CD4-positive, CD25-positive, alpha-beta regulatory T cell (primary cell): ENCODE measurements at regions not wholly inside any gene's neighbourhood (a gene's known extent, or its start where the extent isn't known, plus 50 kb on each side); places are given as distances from the start of the nearest gene placed in this dataset.

Experiments
- ATAC-seq, 2 donors: fragments of 150-1000 bp; cut with Tn5 transposase; one replicate each; pipeline ENCODE4 v1.10.0; 2021; ENCODE audit warnings: low read depth in 2 of 2, moderate number of reproducible peaks in 2 of 2, moderate library complexity in 1 of 2
- DNase-seq, 3 donors: peaks; one replicate each; pipeline versions ENCODE4 v3.0.0 to v3.0.0-alpha.2; 2012 to 2022; ENCODE audit warnings: mixed read lengths in 1 of 3
- H3K27ac ChIP-seq: one replicate; pipeline ENCODE4 v1.7.0; 2013; ENCODE audit warnings: mild to moderate bottlenecking, low read length; ENCODE audit not compliant: insufficient read depth, poor library complexity, severe bottlenecking
- H3K27me3 ChIP-seq: one replicate; pipeline ENCODE4 v1.7.0; 2013; ENCODE audit warnings: low read length; ENCODE audit not compliant: control insufficient read depth, insufficient read depth
- H3K36me3 ChIP-seq: one replicate; pipeline ENCODE4 v1.7.0; 2013; ENCODE audit warnings: mild to moderate bottlenecking, low read length, moderate library complexity; ENCODE audit not compliant: control insufficient read depth, insufficient read depth
- H3K4me1 ChIP-seq: 2 replicates; pipeline ENCODE4 v1.7.0; 2013; ENCODE audit warnings: mild to moderate bottlenecking, low read length; ENCODE audit not compliant: insufficient read depth, control insufficient read depth, poor library complexity, severe bottlenecking
- H3K4me3 ChIP-seq: one replicate; pipeline ENCODE4 v1.7.0; 2013; ENCODE audit warnings: low read depth, mild to moderate bottlenecking, low read length, moderate library complexity
- H3K9me3 ChIP-seq, 2 experiments: 1 replicate in 1 of 2; 2 replicates in 1 of 2; pipeline ENCODE4 v1.7.0; 2013; ENCODE audit warnings: low read length in 2 of 2, mild to moderate bottlenecking in 1 of 2, moderate library complexity in 1 of 2; ENCODE audit not compliant: control insufficient read depth in 2 of 2
- H3K27ac Mint-ChIP-seq, 3 donors: one replicate each; pipeline ENCODE4 v1.8.0; 2020 to 2022; ENCODE audit warnings: mild to moderate bottlenecking in 3 of 3, mixed read lengths in 3 of 3, moderate library complexity in 2 of 3
- H3K27me3 Mint-ChIP-seq: one replicate; pipeline ENCODE4 v1.8.0; 2022; ENCODE audit warnings: mild to moderate bottlenecking, mixed read lengths
- H3K36me3 Mint-ChIP-seq: one replicate; pipeline ENCODE4 v1.8.0; 2020; ENCODE audit warnings: mixed read lengths
- H3K4me1 Mint-ChIP-seq, 4 donors: one replicate each; pipeline ENCODE4 v1.8.0; 2020 to 2022; ENCODE audit warnings: mixed read lengths in 4 of 4, mild to moderate bottlenecking in 1 of 4
- H3K4me3 Mint-ChIP-seq, 4 donors: one replicate each; pipeline ENCODE4 v1.8.0; 2020 to 2022; ENCODE audit warnings: mild to moderate bottlenecking in 4 of 4, mixed read lengths in 4 of 4, moderate library complexity in 3 of 4
- H3K9me3 Mint-ChIP-seq, 7 donors: one replicate each; pipeline ENCODE4 v1.8.0; 2020 to 2022; ENCODE audit warnings: mixed read lengths in 7 of 7, mild to moderate bottlenecking in 3 of 7, moderate library complexity in 2 of 7

GRCh38 chr2:102085238-102085637 is 57.3 kb upstream of the IL1R1 start:
- Mint-ChIP-seq H3K27me3 (no peaks in the 10 kb centered on the region), H3K4me1 (peaks cover 16 to 39% (median 26%) of the 10 kb centered on the region in 4 donors), H3K36me3 (no peaks in the 10 kb centered on the region), H3K9me3 (peaks cover 0 to 8% (median 3%) of the 10 kb centered on the region in 7 donors), H3K4me3 (no peak overlapping the region), H3K27ac (no peak overlapping the region)
- Histone ChIP-seq H3K27ac (no peak overlapping the region), H3K4me3 (no peak overlapping the region), H3K9me3 (no peaks in the 10 kb centered on the region), H3K36me3 (no peaks in the 10 kb centered on the region), H3K27me3 (no peaks in the 10 kb centered on the region), H3K4me1 (peaks cover 17% of the 10 kb centered on the region)
- DNase-seq, result no peak
- no peak for ATAC-seq

- Mint-ChIP-seq H3K36me3 (no peaks in the 10 kb centered on the region), H3K4me3 (peak overlapping the region in 1 of 4 donors; percentile 13), H3K9me3 (peaks cover 0 to 13% (median 6%) of the 10 kb centered on the region in 7 donors), H3K4me1 (peaks cover 9 to 30% (median 21%) of the 10 kb centered on the region in 4 donors), H3K27ac (no peak overlapping the region), H3K27me3 (no peaks in the 10 kb centered on the region)
- no peaks in the 10 kb centered on the region for H3K36me3 ChIP-seq
- H3K4me1 ChIP-seq, result peaks cover 15% of the 10 kb centered on the region
- no peaks in the 10 kb centered on the region for H3K9me3 ChIP-seq
- DNase-seq (no peak), ATAC-seq (no peak)
- no peak overlapping the region for H3K4me3 ChIP-seq
- H3K27ac ChIP-seq, result no peak overlapping the region
- H3K27me3 ChIP-seq, result no peaks in the 10 kb centered on the region
Measured at GRCh38 chr2:102086150-102086872, 56.2 kb upstream of the IL1R1 start.

GRCh38 chr2:102091121-102091520 is 51.4 kb upstream of the IL1R1 start:
- no peak for ATAC-seq
- Mint-ChIP-seq H3K36me3 (no peaks in the 10 kb centered on the region), H3K27me3 (no peaks in the 10 kb centered on the region), H3K27ac (no peak overlapping the region), H3K4me3 (no peak overlapping the region), H3K4me1 (peaks cover 0 to 6% (median 0%) of the 10 kb centered on the region in 4 donors), H3K9me3 (peaks cover 0 to 18% (median 9%) of the 10 kb centered on the region in 7 donors)
- no peak overlapping the region for H3K4me3 ChIP-seq
- no peaks in the 10 kb centered on the region for H3K4me1 ChIP-seq
- H3K27me3 ChIP-seq, result no peaks in the 10 kb centered on the region
- no peaks in the 10 kb centered on the region for H3K36me3 ChIP-seq
- no peak overlapping the region for H3K27ac ChIP-seq
- H3K9me3 ChIP-seq, result no peaks in the 10 kb centered on the region
- no peak for DNase-seq

- H3K9me3 Mint-ChIP-seq, result peaks cover 0 to 18% (median 9%) of the 10 kb centered on the region in 7 donors
- H3K27me3 Mint-ChIP-seq, result no peaks in the 10 kb centered on the region
- H3K4me1 ChIP-seq, result no peaks in the 10 kb centered on the region
- ATAC-seq, result no peak
- no peak for DNase-seq
- no peak overlapping the region for H3K4me3 ChIP-seq
- no peaks in the 10 kb centered on the region for H3K36me3 ChIP-seq
- H3K4me1 Mint-ChIP-seq, result peaks cover 0 to 6% (median 0%) of the 10 kb centered on the region in 4 donors
- H3K36me3 Mint-ChIP-seq, result no peaks in the 10 kb centered on the region
- H3K27me3 ChIP-seq, result no peaks in the 10 kb centered on the region
- H3K27ac Mint-ChIP-seq, result no peak overlapping the region
- no peak overlapping the region for H3K4me3 Mint-ChIP-seq
- no peaks in the 10 kb centered on the region for H3K9me3 ChIP-seq
- no peak overlapping the region for H3K27ac ChIP-seq
Measured at GRCh38 chr2:102091908-102092307, 50.6 kb upstream of the IL1R1 start.

GRCh38 chr2:102092535-102092934 is 50.0 kb upstream of the IL1R1 start:
- Histone ChIP-seq H3K27me3 (no peaks in the 10 kb centered on the region), H3K4me1 (no peaks in the 10 kb centered on the region), H3K4me3 (no peak overlapping the region), H3K27ac (no peak overlapping the region), H3K9me3 (no peaks in the 10 kb centered on the region), H3K36me3 (no peaks in the 10 kb centered on the region)
- Mint-ChIP-seq H3K36me3 (no peaks in the 10 kb centered on the region), H3K4me3 (no peak overlapping the region), H3K27me3 (no peaks in the 10 kb centered on the region), H3K27ac (no peak overlapping the region), H3K4me1 (peaks cover 0 to 6% (median 0%) of the 10 kb centered on the region in 4 donors), H3K9me3 (peaks cover 0 to 18% (median 9%) of the 10 kb centered on the region in 7 donors)
- DNase-seq, result no peak
- no peak for ATAC-seq
